ENCODE measurements at regions not wholly inside any gene's neighbourhood (a gene's known extent, or its start where the extent isn't known, plus 50 kb on each side); places are given as distances from the start of the nearest gene placed in this dataset.

GRCh38 chr19:28492621-28493020, 720.3 kb downstream of the UQCRFS1 start:
- DNase-seq (ENCODE audit: low read depth, low spot score) (no peak), ATAC-seq (no peak), FAIRE-seq (no peak)
- no peaks in the 10 kb centered on the region for H3K4me1 ChIP-seq (ENCODE audit: control insufficient read depth, insufficient read depth, low read length)
- POLR2A ChIA-PET = interaction anchor here (0.6 to 0.9 kb wide), 3 partner anchors 23 to 1536 kb away, joined by 3 read pairs; no protein-coding TSS in a partner anchor
- H3K9ac ChIP-seq (ENCODE audit: control insufficient read depth, insufficient read depth, low read length) = no peak overlapping the region
- no peak overlapping the region for H3K27ac ChIP-seq (ENCODE audit: control insufficient read depth, insufficient read depth)
- no peaks in the 10 kb centered on the region for H3K79me2 ChIP-seq (ENCODE audit: control insufficient read depth, insufficient read depth, low read length)
- CTCF ChIA-PET = interaction anchor here (0.8 to 1.3 kb wide), 3 partner anchors 9 to 140 kb away, joined by 3 to 5 read pairs (median 4); no protein-coding TSS in a partner anchor
- H3K4me3 ChIP-seq = no peak overlapping the region
- H3K27me3 ChIP-seq (replicated peaks in 1 of 2; ENCODE audit: control insufficient read depth in 2 of 2, insufficient read depth in 2 of 2, low read length in 1 of 2) = no peaks in the 10 kb centered on the region
- no peak overlapping the region for H3K4me2 ChIP-seq (ENCODE audit: control insufficient read depth, insufficient read depth)
- RAD21 ChIA-PET (ENCODE audit: unreplicated experiment) = interaction anchor here (0.8 to 17.3 kb wide), 8 partner anchors 9 to 141 kb away, joined by 3 to 131 read pairs (median 6); no protein-coding TSS in a partner anchor
- WGBS (ENCODE audit: insufficient coverage, insufficient replicate concordance, low lambda C conversion rate, missing lambda C conversion rate) = 32% methylated on average over 8 of the region's 8 CpGs
- SMC1A ChIA-PET (ENCODE audit: uncharacterized antibody, unreplicated experiment) = interaction anchor here (0.6 to 8.1 kb wide), 10 partner anchors 9 to 111 kb away, joined by 3 to 76 read pairs (median 4); no protein-coding TSS in a partner anchor
- no TSS peak for BruUV-seq (replicated peaks)
- H4K20me1 ChIP-seq (ENCODE audit: control insufficient read depth, insufficient read depth) = no peaks in the 10 kb centered on the region
- in situ Hi-C loops (cut with MboI) (no loop called here), intact Hi-C loops (cut with micrococcal nuclease; ENCODE audit: unreplicated experiment) (no loop called here)
- no peaks in the 10 kb centered on the region for H3K36me3 ChIP-seq (ENCODE audit: control insufficient read depth in 2 of 2, insufficient read depth in 2 of 2, low read length in 1 of 2)
- no peak overlapping the region for H2AFZ ChIP-seq (ENCODE audit: control insufficient read depth, low read depth, low read length)
- H3K9me3 ChIP-seq (replicated peaks; ENCODE audit: control insufficient read depth, insufficient read depth, low read length) = no peaks in the 10 kb centered on the region; the same call in 2 of the 3 replicates
- TF ChIP-seq ZNF592 (IDR thresholded peaks at IDR 0.05) (no peak), HDAC2 (IDR thresholded peaks at IDR 0.05) (no peak), RAD51 (IDR thresholded peaks at IDR 0.05) (no peak), HDGF (IDR thresholded peaks at IDR 0.05) (no peak), CUX1 (IDR thresholded peaks at IDR 0.05; ENCODE audit: insufficient replicate concordance, low read depth, low read length) (no peak), IRF3 (IDR thresholded peaks at IDR 0.05) (no peak), POLR2A (IDR thresholded peaks at IDR 0.05; ENCODE audit: low read depth, low read length) (no peak), BCLAF1 (IDR thresholded peaks at IDR 0.05) (no peak), MLLT1 (IDR thresholded peaks at IDR 0.05) (no peak)
